K562 (cell line): ENCODE measurements at regions not wholly inside any gene's neighbourhood (a gene's known extent, or its start where the extent isn't known, plus 50 kb on each side); places are given as distances from the start of the nearest gene placed in this dataset.

Experiments used
- ATAC-seq: fragments of 200-7000 bp; cut with Tn5 transposase; 3 replicates; pipeline ENCODE4 v1.9.1; 2020; ENCODE audit warnings: moderate library complexity
- BruUV-seq: library from RNA; stranded (reverse); fragments of 400-500 nt; replicated peaks from 2 replicates; lab custom pipeline; 2021; lab: Mats Ljungman, UMichigan
- CTCF ChIA-PET: fragments of 300-600 bp; formaldehyde crosslinking; extraction: SDS; loops from one replicate; lab custom pipeline; 2021; ENCODE audit warnings: low intra/inter-chr PET ratio; lab: Yijun Ruan, JAX
- POLR2A ChIA-PET: fragments of 300-600, 350-650 bp; sonication (Branson Sonifier 250); formaldehyde crosslinking; extraction: SDS; loops from one replicate; lab custom pipeline; 2021; ENCODE audit warnings: antibody characterized with exemption, inconsistent platforms; lab: Yijun Ruan, JAX
- DNase-seq, 4 experiments: peaks; one replicate each; pipeline versions ENCODE4 v3.0.0 to v3.0.0-alpha.2; 2011 to 2018; ENCODE audit warnings: low spot score in 3 of 4, mixed read lengths in 3 of 4; ENCODE audit errors: extremely low read depth in 1 of 4
- FAIRE-seq: peaks from 2 replicates; lab custom pipeline; 2011; peaks lifted over from hg19 to GRCh38; lab: Jason Lieb, UNC
- H2AFZ ChIP-seq: 2 replicates; pipeline ENCODE4 v1.6.0; 2011; ENCODE audit warnings: low read depth, low read length, control low read depth, inconsistent platforms
- H3K27ac ChIP-seq: fragments of 200-600 bp; 3 replicates; pipeline ENCODE4 v1.8.0; 2011; ENCODE audit warnings: low read depth, mild to moderate bottlenecking, control low read depth, inconsistent platforms, low read length, moderate library complexity, mixed read lengths; ENCODE audit errors: extremely low read depth
- H3K27me3 ChIP-seq, 2 experiments: fragments of 300-600 bp in 1 of 2; 2 replicates in 1 of 2; 3 replicates in 1 of 2; pipeline versions ENCODE4 v1.6.0 to v1.8.0; 2011; ENCODE audit warnings: inconsistent platforms in 2 of 2, low read length in 2 of 2, mild to moderate bottlenecking in 1 of 2, mixed read lengths in 1 of 2, moderate library complexity in 1 of 2; ENCODE audit not compliant: control insufficient read depth in 2 of 2, insufficient read depth in 2 of 2
- H3K36me3 ChIP-seq: fragments of 300-600 bp; 3 replicates; pipeline ENCODE4 v1.8.0; 2011; ENCODE audit warnings: mild to moderate bottlenecking, low read length, inconsistent platforms; ENCODE audit not compliant: control insufficient read depth, insufficient read depth
- H3K4me1 ChIP-seq, 2 experiments: fragments of 200-600 bp in 1 of 2; replicated peaks in 1 of 2; 2 replicates in 1 of 2; 3 replicates in 1 of 2; pipeline versions ENCODE4 v1.5.1 to v1.8.0; 2011; ENCODE audit warnings: inconsistent platforms in 2 of 2, low read length in 2 of 2, mild to moderate bottlenecking in 1 of 2, mixed read lengths in 1 of 2, moderate library complexity in 1 of 2; ENCODE audit not compliant: control insufficient read depth in 2 of 2, insufficient read depth in 2 of 2
- H3K4me2 ChIP-seq: 2 replicates; pipeline ENCODE4 v1.6.1; 2011; ENCODE audit warnings: low read length, control low read depth, inconsistent platforms, mixed read lengths; ENCODE audit not compliant: insufficient read depth
- H3K4me3 ChIP-seq: fragments of 200-600 bp; sonication (generic), shearing (Covaris generic); 2 replicates; pipeline ENCODE4 v1.5.1; 2016; ENCODE audit warnings: control low read depth, inconsistent platforms
- H3K79me2 ChIP-seq: fragments of 200-600 bp; 3 replicates; pipeline ENCODE4 v1.8.0; 2011; ENCODE audit warnings: low read length, inconsistent platforms; ENCODE audit not compliant: control insufficient read depth, insufficient read depth
- H3K9ac ChIP-seq, 2 experiments: 2 replicates each; pipeline versions ENCODE4 v1.6.0 to v1.6.1; 2011; ENCODE audit warnings: low read depth in 2 of 2, low read length in 2 of 2, control low read depth in 1 of 2, inconsistent platforms in 1 of 2, mild to moderate bottlenecking in 1 of 2, mixed read lengths in 1 of 2; ENCODE audit not compliant: insufficient read depth in 1 of 2
- H3K9me1 ChIP-seq: one replicate; pipeline ENCODE4 v1.6.0; 2011; ENCODE audit warnings: inconsistent platforms, mild to moderate bottlenecking, low read length, moderate library complexity; ENCODE audit not compliant: control insufficient read depth, insufficient read depth
- H3K9me3 ChIP-seq: replicated peaks from 2 replicates; pipeline ENCODE4 v1.5.1; 2011; ENCODE audit warnings: low read depth, low read length, inconsistent platforms; ENCODE audit not compliant: control insufficient read depth, insufficient read depth
- H4K20me1 ChIP-seq: replicated peaks from 2 replicates; pipeline ENCODE4 v1.6.1; 2011; ENCODE audit warnings: low read length, inconsistent platforms, mixed read lengths; ENCODE audit not compliant: control insufficient read depth, insufficient read depth
- ATF6 ChIP-seq: sonication (generic); formaldehyde crosslinking; IDR thresholded peaks from 2 replicates; pipeline ENCODE4 v1.4.0; 2020; ENCODE audit warnings: mild to moderate bottlenecking, missing genetic modification reagents
- BACH1 ChIP-seq: fragments of 200-800 bp; sonication (Bioruptor generic); IDR thresholded peaks from 2 replicates; pipeline ENCODE4 v1.6.1; 2016; ENCODE audit warnings: missing genetic modification characterization, missing compliant biosample characterization
- CREBBP ChIP-seq: IDR thresholded peaks from one replicate; pipeline ENCODE4 v1.6.1; 2012; ENCODE audit warnings: low read depth, mild to moderate bottlenecking, control low read depth, inconsistent platforms, low read length
- ETS2 ChIP-seq: IDR thresholded peaks from 2 replicates; pipeline ENCODE4 v1.6.1; 2016; ENCODE audit warnings: borderline replicate concordance, missing genetic modification characterization, mild to moderate bottlenecking, moderate library complexity, missing compliant biosample characterization; ENCODE audit not compliant: poor library complexity, severe bottlenecking
- FUS ChIP-seq: fragments of 200-400 bp; formaldehyde crosslinking; optimal IDR thresholded peaks from 2 replicates; pipeline ENCODE3; 2017; ENCODE audit warnings: low read depth, low read length
- RUNX1 ChIP-seq: sonication (generic); IDR thresholded peaks from 2 replicates; pipeline ENCODE4 v1.6.1; 2016; ENCODE audit warnings: antibody characterized with exemption, low read depth
- SIRT6 ChIP-seq: IDR thresholded peaks from one replicate; pipeline ENCODE4 v1.6.1; 2012; ENCODE audit warnings: low read depth, mild to moderate bottlenecking, control low read depth, inconsistent platforms, low read length, moderate library complexity
- SMAD2 ChIP-seq: fragments of 150-350 bp; IDR thresholded peaks from 2 replicates; pipeline ENCODE4 v1.6.1; 2014; ENCODE audit warnings: low read depth, mild to moderate bottlenecking, low read length
- ZNF232 ChIP-seq: sonication (generic); formaldehyde crosslinking; IDR thresholded peaks from 2 replicates; pipeline ENCODE4 v1.8.0; 2022; ENCODE audit warnings: mild to moderate bottlenecking, missing genetic modification reagents
- ZNF407 ChIP-seq: fragments of 450-650 bp; IDR thresholded peaks from 2 replicates; pipeline ENCODE4 v1.6.1; 2016; ENCODE audit warnings: low read depth
- WGBS: fragments of 100-300 bp; shearing (Covaris generic); methylation state at CpG from one replicate; pipeline ENCODE4 v1.1.6; 2016; ENCODE audit warnings: low coverage, mixed read lengths; ENCODE audit not compliant: insufficient coverage; ENCODE audit errors: missing lambda C conversion rate; 5-methylcytosine and 5-hydroxymethylcytosine counted together
- in situ Hi-C: fragments of 300-500 bp; cut with MboI; formaldehyde crosslinking; loops from 4 replicates; pipeline ENCODE4 v1.15.0; 2018; ENCODE audit warnings: inconsistent platforms, mixed read lengths
- intact Hi-C: fragments of 100-400 bp; cut with micrococcal nuclease; formaldehyde crosslinking; loops from 2 replicates; pipeline ENCODE4 v1.14.2; 2022

GRCh38 chr2:175463169-175463568 is 281.7 kb upstream of the ATP5MC3 start:
- intact Hi-C loops: no loop called here
- POLR2A ChIA-PET: interaction anchor here (0.7 to 0.8 kb wide), 2 partner anchors 363 to 457 kb away, joined by 3 read pairs; no protein-coding TSS in a partner anchor
- 0% methylated on average over 2 of the region's 2 CpGs for WGBS

More at GRCh38 chr2:175463169-175463568, 281.7 kb upstream of the ATP5MC3 start:
- Histone ChIP-seq H3K4me2 (no peak overlapping the region), H3K9ac (no peak overlapping the region), H4K20me1 (no peaks in the 10 kb centered on the region), H3K27ac (no peak overlapping the region), H3K36me3 (no peaks in the 10 kb centered on the region), H3K9me1 (no peaks in the 10 kb centered on the region), H3K79me2 (no peaks in the 10 kb centered on the region), H3K27me3 (peaks cover 0 to 9% of the 10 kb centered on the region in 2 experiments; a peak in 2 of 5 replicates), H2AFZ (no peak overlapping the region), H3K4me3 (no peak overlapping the region), H3K9me3 (no peaks in the 10 kb centered on the region), H3K4me1 (no peaks in the 10 kb centered on the region)
- ATAC-seq (no peak), DNase-seq (no peak), FAIRE-seq (no peak)
- in situ Hi-C loops: no loop called here
- TF ChIP-seq ZNF407 (no peak), CREBBP (no peak), FUS (no peak), ATF6 (CRISPR knock-in tag) (no peak), SIRT6 (no peak), ZNF232 (CRISPR knock-in tag) (no peak), ETS2 (tag) (no peak), RUNX1 (no peak), BACH1 (tag) (no peak), SMAD2 (no peak)
- CTCF ChIA-PET: no interaction called here
- BruUV-seq: no TSS peak
